ENCODE measurements at regions not wholly inside any gene's neighbourhood (a gene's known extent, or its start where the extent isn't known, plus 50 kb on each side); places are given as distances from the start of the nearest gene placed in this dataset.

DNA sequence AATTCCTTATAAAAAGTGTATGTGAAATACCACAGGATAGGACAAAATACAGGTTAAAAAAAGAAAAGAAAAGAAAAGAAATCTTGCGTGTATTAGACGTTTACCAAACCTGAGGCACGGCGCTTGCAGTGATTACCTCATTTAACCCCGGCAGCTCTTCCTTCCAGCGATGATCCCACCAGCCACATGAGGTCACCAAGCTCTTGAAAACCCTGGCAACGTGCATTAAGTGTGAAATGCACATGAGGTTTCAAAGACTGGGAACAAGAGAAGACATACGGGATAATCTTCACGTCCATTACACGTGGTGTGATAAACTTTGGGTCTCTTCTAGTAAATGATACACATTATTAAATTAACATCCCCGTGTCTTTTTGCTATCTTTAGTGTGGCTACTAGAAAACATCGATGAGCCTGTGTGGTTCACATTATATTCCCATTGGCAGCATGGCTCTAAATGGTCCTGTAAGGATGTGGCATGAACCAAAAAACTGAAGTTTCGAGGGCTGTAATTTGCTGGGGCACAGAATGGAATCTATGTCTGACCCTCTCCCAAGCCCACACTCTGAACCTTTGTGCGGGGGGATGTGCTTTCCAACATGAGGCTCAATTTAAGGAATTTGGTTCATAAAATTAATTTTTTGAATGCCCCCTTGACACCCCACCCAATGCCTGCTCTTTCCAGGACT is 59.2 kb upstream of the THBS2 start:
- FAIRE-seq = no peak
- Histone ChIP-seq H3K79me2 (ENCODE audit: control insufficient read depth, insufficient read depth, low read length) (no peaks in the 10 kb centered on the region), H2AFZ (ENCODE audit: control insufficient read depth, low read depth, low read length) (no peak overlapping the region), H3K4me2 (ENCODE audit: control insufficient read depth, insufficient read depth) (no peak overlapping the region), H3K4me1 (ENCODE audit: control insufficient read depth, insufficient read depth, low read length) (no peaks in the 10 kb centered on the region), H3K9me3 (replicated peaks; ENCODE audit: control insufficient read depth, insufficient read depth, low read length) (no peaks in the 10 kb centered on the region; the same call in 2 of the 3 replicates), H3K27ac (ENCODE audit: control insufficient read depth, insufficient read depth) (no peak overlapping the region), H3K9ac (ENCODE audit: control insufficient read depth, insufficient read depth, low read length) (no peak overlapping the region), H3K36me3 (ENCODE audit: control insufficient read depth in 2 of 2, insufficient read depth in 2 of 2, low read length in 1 of 2) (no peaks in the 10 kb centered on the region), H3K4me3 (no peak overlapping the region), H3K27me3 (replicated peaks in 1 of 2; ENCODE audit: control insufficient read depth in 2 of 2, insufficient read depth in 2 of 2, low read length in 1 of 2) (no peaks in the 10 kb centered on the region), H4K20me1 (ENCODE audit: control insufficient read depth, insufficient read depth) (no peaks in the 10 kb centered on the region)
- RAD21 ChIA-PET (ENCODE audit: unreplicated experiment) = no interaction called here
- ATAC-seq = no peak
- POLR2A ChIA-PET = no interaction called here
- no peak for DNase-seq (ENCODE audit: low read depth, low spot score)
- intact Hi-C loops (cut with micrococcal nuclease; ENCODE audit: unreplicated experiment) (no loop called here), in situ Hi-C loops (cut with MboI) (no loop called here)
- CTCF ChIA-PET = no interaction called here
- 52% methylated on average over 14 of the region's 14 CpGs for WGBS (ENCODE audit: insufficient coverage, insufficient replicate concordance, low lambda C conversion rate, missing lambda C conversion rate)
- SMC1A ChIA-PET (ENCODE audit: uncharacterized antibody, unreplicated experiment) = no interaction called here
- TF ChIP-seq ZNF592 (IDR thresholded peaks at IDR 0.05) (no peak), SUZ12 (IDR thresholded peaks at IDR 0.05; ENCODE audit: unreplicated experiment) (no peak), POLR2AphosphoS2 (IDR thresholded peaks at IDR 0.05; ENCODE audit: low read depth, low read length) (no peak), MEF2A (IDR thresholded peaks at IDR 0.05; ENCODE audit: insufficient read depth, low read depth, low read length) (no peak), IKZF2 (IDR thresholded peaks at IDR 0.05) (no peak), ZNF207 (IDR thresholded peaks at IDR 0.05; ENCODE audit: borderline replicate concordance) (no peak), FOXK2 (IDR thresholded peaks at IDR 0.05) (no peak), MXI1 (IDR thresholded peaks at IDR 0.05; ENCODE audit: low read depth, low read length) (no peak), ZBED1 (IDR thresholded peaks at IDR 0.05; ENCODE audit: borderline replicate concordance) (no peak), CHD2 (IDR thresholded peaks at IDR 0.05; ENCODE audit: borderline replicate concordance, low read depth, low read length) (no peak), ASH2L (IDR thresholded peaks at IDR 0.05; ENCODE audit: borderline replicate concordance, low read depth) (no peak)
- TF ChIP-seq, protein P1, sequence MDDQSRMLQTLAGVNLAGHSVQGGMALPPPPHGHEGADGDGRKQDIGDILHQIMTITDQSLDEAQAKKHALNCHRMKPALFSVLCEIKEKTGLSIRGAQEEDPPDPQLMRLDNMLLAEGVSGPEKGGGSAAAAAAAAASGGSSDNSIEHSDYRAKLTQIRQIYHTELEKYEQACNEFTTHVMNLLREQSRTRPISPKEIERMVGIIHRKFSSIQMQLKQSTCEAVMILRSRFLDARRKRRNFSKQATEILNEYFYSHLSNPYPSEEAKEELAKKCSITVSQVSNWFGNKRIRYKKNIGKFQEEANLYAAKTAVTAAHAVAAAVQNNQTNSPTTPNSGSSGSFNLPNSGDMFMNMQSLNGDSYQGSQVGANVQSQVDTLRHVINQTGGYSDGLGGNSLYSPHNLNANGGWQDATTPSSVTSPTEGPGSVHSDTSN (IDR thresholded peaks at IDR 0.05; ENCODE audit: insufficient replicate concordance, low read depth, low read length) = no peak
- BruUV-seq (replicated peaks) = no TSS peak
